ENCODE measurements at regions not wholly inside any gene's neighbourhood (a gene's known extent, or its start where the extent isn't known, plus 50 kb on each side); places are given as distances from the start of the nearest gene placed in this dataset.

DNA sequence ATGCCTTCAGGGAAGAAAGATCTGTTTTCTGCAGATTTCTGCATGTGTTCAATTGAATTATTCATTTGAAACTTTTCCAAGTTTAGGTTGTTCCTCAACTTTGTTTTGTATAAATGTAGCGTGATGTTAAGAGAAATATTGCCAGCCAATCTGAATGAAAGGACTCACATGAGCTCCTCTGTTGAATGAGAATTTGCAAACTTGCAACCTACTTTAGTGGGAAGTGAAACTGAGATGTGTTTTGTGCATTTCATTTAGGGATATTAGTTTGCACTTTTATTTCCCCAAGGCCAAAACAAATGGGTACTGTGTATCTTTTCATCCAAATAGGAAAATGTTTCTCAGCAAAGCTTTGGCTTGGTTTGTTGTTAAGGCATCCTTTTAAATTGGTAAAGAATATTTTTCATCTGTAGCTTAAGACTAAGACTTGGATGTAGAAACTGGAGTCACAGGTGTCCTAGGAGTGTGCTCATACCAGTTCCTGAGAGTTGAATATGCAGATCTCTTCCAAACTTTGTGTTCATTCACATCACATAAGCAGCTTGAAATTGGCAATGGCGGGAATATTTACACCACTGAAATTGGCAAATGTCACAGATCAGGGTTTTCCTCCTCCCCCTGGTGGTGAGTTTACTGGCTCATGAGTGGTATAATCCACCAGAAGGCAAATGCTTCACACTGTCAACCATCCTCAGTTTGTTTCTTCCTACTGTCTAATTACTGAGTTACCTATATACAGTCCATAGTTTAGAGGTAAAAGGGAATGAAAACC, 193.6 kb upstream of the BANK1 start:
- H3K27ac ChIP-seq (ENCODE audit: low read depth in 1 of 2, low read length in 2 of 2), result no peak overlapping the region
- no peak overlapping the region for H3K27ac Mint-ChIP-seq
- CTCF ChIA-PET, result no interaction called here
- H3K36me3 Mint-ChIP-seq (ENCODE audit: low read depth), result no peaks in the 10 kb centered on the region
- H3K4me1 Mint-ChIP-seq (ENCODE audit: low read depth), result no peaks in the 10 kb centered on the region
- intact Hi-C loops (cut with DNase I, micrococcal nuclease), result loop anchor here (1.0 to 5.0 kb wide), 2 partner anchors 428 to 430 kb away; no protein-coding TSS in a partner anchor
- no peaks in the 10 kb centered on the region for H3K9me3 Mint-ChIP-seq
- H3K36me3 ChIP-seq (ENCODE audit: insufficient read depth, low read length), result no peaks in the 10 kb centered on the region
- POLR2A ChIA-PET, result interaction anchor here (0.5 kb wide), 1 partner anchor 487 kb away, joined by 3 read pairs; no protein-coding TSS in a partner anchor
- no peaks in the 10 kb centered on the region for H3K27me3 ChIP-seq (ENCODE audit: control insufficient read depth in 1 of 2, insufficient read depth in 2 of 2, low read length in 2 of 2)
- no peaks in the 10 kb centered on the region for H3K27me3 Mint-ChIP-seq
- ATAC-seq (ENCODE audit: poor library complexity) (peak; percentile 32), DNase-seq (peak in 8 of 14 experiments; percentile 1 to 62 (median 27))
- TF ChIP-seq CTCF (IDR thresholded peaks at IDR 0.05), result peak; percentile 46
- no peak overlapping the region for H3K4me3 Mint-ChIP-seq
- no peaks in the 10 kb centered on the region for H3K9me3 ChIP-seq (ENCODE audit: control insufficient read depth in 1 of 2, insufficient read depth in 1 of 2, low read length in 2 of 2)
- H3K4me3 ChIP-seq (ENCODE audit: low read length), result no peak overlapping the region
- no peaks in the 10 kb centered on the region for H3K4me1 ChIP-seq (ENCODE audit: insufficient read depth, low read length)

- no peaks in the 10 kb centered on the region for H3K4me1 Mint-ChIP-seq (ENCODE audit: low read depth)
- no peak overlapping the region for H3K27ac Mint-ChIP-seq
- Histone ChIP-seq H3K27ac (ENCODE audit: low read depth in 1 of 2, low read length in 2 of 2) (no peak overlapping the region), H3K4me1 (ENCODE audit: insufficient read depth, low read length) (no peaks in the 10 kb centered on the region), H3K4me3 (ENCODE audit: low read length) (no peak overlapping the region), H3K36me3 (ENCODE audit: insufficient read depth, low read length) (no peaks in the 10 kb centered on the region), H3K27me3 (ENCODE audit: control insufficient read depth in 1 of 2, insufficient read depth in 2 of 2, low read length in 2 of 2) (no peaks in the 10 kb centered on the region), H3K9me3 (ENCODE audit: control insufficient read depth in 1 of 2, insufficient read depth in 1 of 2, low read length in 2 of 2) (no peaks in the 10 kb centered on the region)
- POLR2A ChIA-PET, result no interaction called here
- TF ChIP-seq CTCF (IDR thresholded peaks at IDR 0.05), result no peak
- H3K9me3 Mint-ChIP-seq, result no peaks in the 10 kb centered on the region
- no peak for ATAC-seq (ENCODE audit: poor library complexity)
- DNase-seq, result no peak
- CTCF ChIA-PET, result interaction anchor here (0.6 kb wide), 1 partner anchor 715 kb away, joined by 3 read pairs; no protein-coding TSS in a partner anchor
- no peak overlapping the region for H3K4me3 Mint-ChIP-seq
- intact Hi-C loops (cut with DNase I, micrococcal nuclease), result no loop called here
- no peaks in the 10 kb centered on the region for H3K27me3 Mint-ChIP-seq
- no peaks in the 10 kb centered on the region for H3K36me3 Mint-ChIP-seq (ENCODE audit: low read depth)
Observed at GRCh38 chr4:101594588-101594987, 195.9 kb upstream of the BANK1 start.

DNA sequence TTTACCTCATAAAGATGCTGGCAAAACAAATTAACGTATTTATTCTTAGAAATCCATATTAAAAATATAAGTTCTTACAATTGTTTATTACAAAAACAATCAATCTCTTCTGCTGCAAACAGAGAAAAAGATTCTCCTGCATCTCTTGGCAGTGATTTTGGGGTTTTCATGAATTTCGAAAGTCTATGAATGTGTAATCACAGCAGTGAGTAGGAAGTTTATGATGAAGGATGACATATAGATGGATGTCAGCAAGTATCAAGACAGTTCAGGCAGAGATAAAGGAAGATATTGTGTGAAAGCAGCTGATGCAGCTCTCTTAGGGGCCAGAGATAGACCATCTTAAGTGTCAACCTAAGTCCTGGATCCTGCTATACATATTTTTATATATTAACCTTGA, 196.9 kb upstream of the BANK1 start:
- no peak for TF ChIP-seq CTCF (IDR thresholded peaks at IDR 0.05)
- Histone ChIP-seq H3K27ac (ENCODE audit: low read depth in 1 of 2, low read length in 2 of 2) (no peak overlapping the region), H3K9me3 (ENCODE audit: control insufficient read depth in 1 of 2, insufficient read depth in 1 of 2, low read length in 2 of 2) (no peaks in the 10 kb centered on the region), H3K36me3 (ENCODE audit: insufficient read depth, low read length) (no peaks in the 10 kb centered on the region), H3K4me3 (ENCODE audit: low read length) (no peak overlapping the region), H3K4me1 (ENCODE audit: insufficient read depth, low read length) (no peaks in the 10 kb centered on the region), H3K27me3 (ENCODE audit: control insufficient read depth in 1 of 2, insufficient read depth in 2 of 2, low read length in 2 of 2) (no peaks in the 10 kb centered on the region)
- ATAC-seq (ENCODE audit: poor library complexity), result no peak
- intact Hi-C loops (cut with DNase I, micrococcal nuclease), result no loop called here
- no peaks in the 10 kb centered on the region for H3K27me3 Mint-ChIP-seq
- ChIA-PET CTCF (no interaction called here), POLR2A (no interaction called here)
- H3K9me3 Mint-ChIP-seq, result no peaks in the 10 kb centered on the region
- no peaks in the 10 kb centered on the region for H3K36me3 Mint-ChIP-seq (ENCODE audit: low read depth)
- H3K4me1 Mint-ChIP-seq (ENCODE audit: low read depth), result no peaks in the 10 kb centered on the region
- H3K27ac Mint-ChIP-seq, result no peak overlapping the region
- no peak overlapping the region for H3K4me3 Mint-ChIP-seq
- no peak for DNase-seq

All from CD4-positive, alpha-beta T cell (primary cell).